ENCODE measurements at regions not wholly inside any gene's neighbourhood (a gene's known extent, or its start where the extent isn't known, plus 50 kb on each side); places are given as distances from the start of the nearest gene placed in this dataset.

DNA sequence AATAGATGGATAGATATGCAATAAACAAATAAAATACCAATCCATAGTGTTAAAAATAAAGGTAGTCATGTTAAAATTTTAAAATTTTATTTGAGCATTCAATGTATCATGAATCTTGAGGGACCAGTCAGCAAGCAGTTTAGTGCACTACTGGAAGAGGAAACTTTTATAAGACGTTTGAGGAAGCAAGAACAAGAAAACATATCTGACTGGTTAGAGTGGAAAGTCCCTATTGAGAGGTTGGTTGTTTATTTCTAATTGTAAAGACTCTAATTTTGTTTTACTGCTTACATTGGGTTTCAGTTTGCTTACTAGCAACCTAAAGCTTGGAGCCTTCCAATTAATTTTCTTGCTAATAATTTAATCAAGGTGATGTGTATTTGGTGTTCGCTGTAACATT, 786.2 kb downstream of the RAB28 start:
- TF ChIP-seq POLR2A (IDR thresholded peaks at IDR 0.05): no peak
- TF ChIP-seq, protein P1, sequence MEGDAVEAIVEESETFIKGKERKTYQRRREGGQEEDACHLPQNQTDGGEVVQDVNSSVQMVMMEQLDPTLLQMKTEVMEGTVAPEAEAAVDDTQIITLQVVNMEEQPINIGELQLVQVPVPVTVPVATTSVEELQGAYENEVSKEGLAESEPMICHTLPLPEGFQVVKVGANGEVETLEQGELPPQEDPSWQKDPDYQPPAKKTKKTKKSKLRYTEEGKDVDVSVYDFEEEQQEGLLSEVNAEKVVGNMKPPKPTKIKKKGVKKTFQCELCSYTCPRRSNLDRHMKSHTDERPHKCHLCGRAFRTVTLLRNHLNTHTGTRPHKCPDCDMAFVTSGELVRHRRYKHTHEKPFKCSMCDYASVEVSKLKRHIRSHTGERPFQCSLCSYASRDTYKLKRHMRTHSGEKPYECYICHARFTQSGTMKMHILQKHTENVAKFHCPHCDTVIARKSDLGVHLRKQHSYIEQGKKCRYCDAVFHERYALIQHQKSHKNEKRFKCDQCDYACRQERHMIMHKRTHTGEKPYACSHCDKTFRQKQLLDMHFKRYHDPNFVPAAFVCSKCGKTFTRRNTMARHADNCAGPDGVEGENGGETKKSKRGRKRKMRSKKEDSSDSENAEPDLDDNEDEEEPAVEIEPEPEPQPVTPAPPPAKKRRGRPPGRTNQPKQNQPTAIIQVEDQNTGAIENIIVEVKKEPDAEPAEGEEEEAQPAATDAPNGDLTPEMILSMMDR (IDR thresholded peaks at IDR 0.05): no peak
